ENCODE measurements at regions not wholly inside any gene's neighbourhood (a gene's known extent, or its start where the extent isn't known, plus 50 kb on each side); places are given as distances from the start of the nearest gene placed in this dataset.

DNA sequence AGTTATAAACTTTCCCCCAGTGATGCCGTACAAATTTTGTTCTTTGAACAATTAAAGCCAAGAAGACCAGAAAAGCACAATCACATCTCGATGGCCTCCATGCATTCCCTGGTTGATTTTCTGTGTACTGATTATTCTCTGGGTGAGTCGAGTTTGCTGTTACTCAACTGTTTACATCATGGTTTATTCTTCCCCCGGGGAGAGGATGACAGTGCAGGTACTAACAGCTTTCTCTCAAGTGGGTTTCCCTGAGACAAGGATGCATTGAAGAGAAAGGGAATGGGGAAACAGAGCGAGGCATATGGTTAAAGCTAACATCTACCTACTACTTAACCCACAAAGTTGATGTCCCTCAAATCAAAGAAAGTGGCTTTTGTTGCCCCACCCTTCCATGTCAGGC, 410.8 kb upstream of the FANCL start:
- Histone ChIP-seq H3K4me1 (no peaks in the 10 kb centered on the region), H3K27me3 (no peaks in the 10 kb centered on the region), H3K27ac (no peak overlapping the region), H3K4me3 (no peak overlapping the region), H3K36me3 (no peaks in the 10 kb centered on the region), H3K9me3 (no peaks in the 10 kb centered on the region)
- no peak for DNase-seq (ENCODE audit: low spot score in 2 of 2)
- 72% methylated on average over 5 of the region's 5 CpGs for WGBS
- TF ChIP-seq EP300 (IDR thresholded peaks at IDR 0.05): no peak
- TF ChIP-seq, protein P1, sequence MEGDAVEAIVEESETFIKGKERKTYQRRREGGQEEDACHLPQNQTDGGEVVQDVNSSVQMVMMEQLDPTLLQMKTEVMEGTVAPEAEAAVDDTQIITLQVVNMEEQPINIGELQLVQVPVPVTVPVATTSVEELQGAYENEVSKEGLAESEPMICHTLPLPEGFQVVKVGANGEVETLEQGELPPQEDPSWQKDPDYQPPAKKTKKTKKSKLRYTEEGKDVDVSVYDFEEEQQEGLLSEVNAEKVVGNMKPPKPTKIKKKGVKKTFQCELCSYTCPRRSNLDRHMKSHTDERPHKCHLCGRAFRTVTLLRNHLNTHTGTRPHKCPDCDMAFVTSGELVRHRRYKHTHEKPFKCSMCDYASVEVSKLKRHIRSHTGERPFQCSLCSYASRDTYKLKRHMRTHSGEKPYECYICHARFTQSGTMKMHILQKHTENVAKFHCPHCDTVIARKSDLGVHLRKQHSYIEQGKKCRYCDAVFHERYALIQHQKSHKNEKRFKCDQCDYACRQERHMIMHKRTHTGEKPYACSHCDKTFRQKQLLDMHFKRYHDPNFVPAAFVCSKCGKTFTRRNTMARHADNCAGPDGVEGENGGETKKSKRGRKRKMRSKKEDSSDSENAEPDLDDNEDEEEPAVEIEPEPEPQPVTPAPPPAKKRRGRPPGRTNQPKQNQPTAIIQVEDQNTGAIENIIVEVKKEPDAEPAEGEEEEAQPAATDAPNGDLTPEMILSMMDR (IDR thresholded peaks at IDR 0.05): no peak
- TF ChIP-seq POLR2A (IDR thresholded peaks at IDR 0.05): no peak

GRCh38 chr2:58650781-58651180, 409.7 kb upstream of the FANCL start:
- H3K9me3 ChIP-seq: no peaks in the 10 kb centered on the region
- DNase-seq (ENCODE audit: low spot score in 2 of 2): no peak

DNA sequence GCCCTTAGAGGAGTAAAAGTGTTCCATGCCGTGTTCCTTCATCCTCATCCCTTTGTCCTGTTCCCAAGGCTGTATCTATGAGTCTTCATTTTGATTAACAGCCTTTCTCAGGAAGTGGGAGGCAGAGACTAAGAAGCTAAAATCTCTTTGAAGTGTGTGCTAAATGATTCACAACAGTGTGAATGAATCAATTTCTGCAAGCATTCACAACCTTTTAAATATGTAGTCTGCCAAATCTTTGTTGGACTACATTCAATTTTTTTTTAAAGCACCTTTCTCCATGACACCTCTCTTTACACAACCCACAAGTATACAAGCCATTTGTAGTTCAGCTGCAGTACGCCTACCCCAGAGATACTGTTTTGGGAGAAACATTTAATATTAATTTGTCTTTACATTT, 408.6 kb upstream of the FANCL start:
- WGBS: 55% methylated on average over 2 of the region's 2 CpGs
- Histone ChIP-seq H3K27me3 (no peaks in the 10 kb centered on the region), H3K4me1 (no peaks in the 10 kb centered on the region), H3K9me3 (no peaks in the 10 kb centered on the region), H3K36me3 (no peaks in the 10 kb centered on the region), H3K4me3 (no peak overlapping the region), H3K27ac (no peak overlapping the region)
- TF ChIP-seq POLR2A (IDR thresholded peaks at IDR 0.05) (no peak), EP300 (IDR thresholded peaks at IDR 0.05) (no peak), POLR2AphosphoS5 (IDR thresholded peaks at IDR 0.05) (no peak)
- TF ChIP-seq, protein P1 (IDR thresholded peaks at IDR 0.05): no peak
- no peak for DNase-seq (ENCODE audit: low spot score in 2 of 2)

More at GRCh38 chr2:58650781-58651180, 409.7 kb upstream of the FANCL start:
- no peaks in the 10 kb centered on the region for H3K4me1 ChIP-seq
- no peaks in the 10 kb centered on the region for H3K36me3 ChIP-seq
- H3K4me3 ChIP-seq: no peak overlapping the region
- H3K27me3 ChIP-seq: no peaks in the 10 kb centered on the region
- 82% methylated on average over 3 of the region's 3 CpGs for WGBS
- TF ChIP-seq EP300 (IDR thresholded peaks at IDR 0.05) (no peak), POLR2AphosphoS5 (IDR thresholded peaks at IDR 0.05) (no peak), POLR2A (IDR thresholded peaks at IDR 0.05) (no peak)
- TF ChIP-seq, protein P1 (IDR thresholded peaks at IDR 0.05): no peak
- no peak overlapping the region for H3K27ac ChIP-seq

GRCh38 chr2:58645017-58645416, 403.9 kb upstream of the FANCL start:
- Histone ChIP-seq H3K27me3 (no peaks in the 10 kb centered on the region), H3K9me3 (no peaks in the 10 kb centered on the region), H3K4me3 (no peak overlapping the region), H3K36me3 (no peaks in the 10 kb centered on the region), H3K27ac (no peak overlapping the region), H3K4me1 (no peaks in the 10 kb centered on the region)
- DNase-seq (ENCODE audit: low spot score in 2 of 2): no peak
- no peak for TF ChIP-seq POLR2AphosphoS5 (IDR thresholded peaks at IDR 0.05)
- no peak for TF ChIP-seq EP300 (IDR thresholded peaks at IDR 0.05)
- TF ChIP-seq POLR2A (IDR thresholded peaks at IDR 0.05): no peak
- TF ChIP-seq, protein P1 (IDR thresholded peaks at IDR 0.05): no peak
- 68% methylated on average over 4 of the region's 4 CpGs for WGBS

GRCh38 chr2:58644451-58644850, 403.3 kb upstream of the FANCL start:
- Histone ChIP-seq H3K36me3 (no peaks in the 10 kb centered on the region), H3K4me1 (no peaks in the 10 kb centered on the region), H3K4me3 (no peak overlapping the region), H3K27me3 (no peaks in the 10 kb centered on the region), H3K9me3 (no peaks in the 10 kb centered on the region), H3K27ac (no peak overlapping the region)
- WGBS: 64% methylated on average over 5 of the region's 5 CpGs
- no peak for DNase-seq (ENCODE audit: low spot score in 2 of 2)
- TF ChIP-seq, protein P1 (IDR thresholded peaks at IDR 0.05): no peak
- TF ChIP-seq POLR2A (IDR thresholded peaks at IDR 0.05) (no peak), EP300 (IDR thresholded peaks at IDR 0.05) (no peak), POLR2AphosphoS5 (IDR thresholded peaks at IDR 0.05) (no peak)
